ENCODE measurements at regions not wholly inside any gene's neighbourhood (a gene's known extent, or its start where the extent isn't known, plus 50 kb on each side); places are given as distances from the start of the nearest gene placed in this dataset.

DNA sequence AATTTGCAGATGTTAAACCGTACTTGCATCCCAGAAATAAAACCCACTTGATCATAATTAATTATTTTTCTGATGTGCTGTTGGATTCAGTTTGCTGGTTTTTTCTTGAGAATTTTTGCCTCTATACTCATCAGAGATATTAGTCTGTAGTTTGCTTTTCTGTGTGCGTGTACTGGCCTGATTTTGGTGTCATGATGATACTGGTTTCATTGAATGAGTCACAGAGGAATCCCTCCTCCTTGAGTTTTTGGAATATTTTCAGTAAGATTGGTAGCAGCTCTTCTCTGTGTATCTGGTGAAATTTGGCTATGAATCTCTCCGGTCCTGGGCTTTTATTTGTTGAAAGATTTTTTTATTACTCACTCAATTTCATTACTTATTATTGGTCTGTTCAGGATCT is 100.4 kb upstream of the PMCH start:
- Histone ChIP-seq H3K79me2 (ENCODE audit: control insufficient read depth, insufficient read depth, low read length) (no peaks in the 10 kb centered on the region), H3K9me3 (replicated peaks; ENCODE audit: control insufficient read depth, insufficient read depth, low read depth, low read length) (no peaks in the 10 kb centered on the region; the same call in 1 of the 2 replicates), H3K9me1 (ENCODE audit: control insufficient read depth, insufficient read depth, low read length) (no peaks in the 10 kb centered on the region), H3K4me2 (ENCODE audit: insufficient read depth, low read length) (no peak overlapping the region), H3K27ac (ENCODE audit: extremely low read depth, low read depth, low read length) (no peak overlapping the region), H3K4me3 (no peak overlapping the region), H2AFZ (ENCODE audit: low read depth, low read length) (no peak overlapping the region), H3K36me3 (ENCODE audit: control insufficient read depth, insufficient read depth, low read length) (no peaks in the 10 kb centered on the region), H3K4me1 (replicated peaks in 1 of 2; ENCODE audit: control insufficient read depth in 2 of 2, insufficient read depth in 2 of 2, low read length in 2 of 2) (no peaks in the 10 kb centered on the region), H3K27me3 (ENCODE audit: control insufficient read depth in 2 of 2, insufficient read depth in 2 of 2, low read length in 2 of 2) (no peaks in the 10 kb centered on the region), H3K9ac (ENCODE audit: insufficient read depth in 1 of 2, low read depth in 2 of 2, low read length in 2 of 2) (no peak overlapping the region), H4K20me1 (replicated peaks; ENCODE audit: control insufficient read depth, insufficient read depth, low read length) (no peaks in the 10 kb centered on the region)
- no peak for FAIRE-seq
- ChIA-PET CTCF (ENCODE audit: low intra/inter-chr PET ratio) (no interaction called here), POLR2A (no interaction called here)
- 37% methylated on average over 3 of the region's 3 CpGs for WGBS (ENCODE audit: insufficient coverage, low coverage, missing lambda C conversion rate)
- in situ Hi-C loops (cut with MboI) (no loop called here), intact Hi-C loops (cut with micrococcal nuclease) (loop anchor here (5.0 kb wide), 1 partner anchor 126 kb away; no protein-coding TSS in a partner anchor)
- no TSS peak for BruUV-seq (replicated peaks)
- ATAC-seq: no peak
- no peak for DNase-seq (ENCODE audit: extremely low read depth in 1 of 4, low spot score in 3 of 4)
- TF ChIP-seq TOE1 (IDR thresholded peaks at IDR 0.05; ENCODE audit: borderline replicate concordance) (no peak), TOE1 (CRISPR knock-in tag; IDR thresholded peaks at IDR 0.05; ENCODE audit: borderline replicate concordance, low read depth) (no peak), ZFP1 (CRISPR knock-in tag; IDR thresholded peaks at IDR 0.05) (no peak), HDAC2 (IDR thresholded peaks at IDR 0.05) (no peak), ZNF395 (CRISPR knock-in tag; IDR thresholded peaks at IDR 0.05) (no peak), CGGBP1 (CRISPR knock-in tag; IDR thresholded peaks at IDR 0.05) (no peak), CHD2 (IDR thresholded peaks at IDR 0.05; ENCODE audit: low read depth, low read length) (no peak), LARP7 (IDR thresholded peaks at IDR 0.05) (no peak), ETV1 (tag; conservative IDR thresholded peaks at IDR 0.05; ENCODE audit: low read depth) (no peak), TEAD4 (IDR thresholded peaks at IDR 0.05; ENCODE audit: low read length) (no peak), TEAD4 (CRISPR knock-in tag; IDR thresholded peaks at IDR 0.05; ENCODE audit: borderline replicate concordance) (no peak)
- TF ChIP-seq, protein P1, sequence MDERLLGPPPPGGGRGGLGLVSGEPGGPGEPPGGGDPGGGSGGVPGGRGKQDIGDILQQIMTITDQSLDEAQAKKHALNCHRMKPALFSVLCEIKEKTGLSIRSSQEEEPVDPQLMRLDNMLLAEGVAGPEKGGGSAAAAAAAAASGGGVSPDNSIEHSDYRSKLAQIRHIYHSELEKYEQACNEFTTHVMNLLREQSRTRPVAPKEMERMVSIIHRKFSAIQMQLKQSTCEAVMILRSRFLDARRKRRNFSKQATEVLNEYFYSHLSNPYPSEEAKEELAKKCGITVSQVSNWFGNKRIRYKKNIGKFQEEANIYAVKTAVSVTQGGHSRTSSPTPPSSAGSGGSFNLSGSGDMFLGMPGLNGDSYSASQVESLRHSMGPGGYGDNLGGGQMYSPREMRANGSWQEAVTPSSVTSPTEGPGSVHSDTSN (CRISPR knock-in tag; IDR thresholded peaks at IDR 0.05; ENCODE audit: low read depth): no peak
- TF ChIP-seq, protein P1 (tag; conservative IDR thresholded peaks at IDR 0.05; ENCODE audit: low read depth): no peak
- TF ChIP-seq, protein P2, sequence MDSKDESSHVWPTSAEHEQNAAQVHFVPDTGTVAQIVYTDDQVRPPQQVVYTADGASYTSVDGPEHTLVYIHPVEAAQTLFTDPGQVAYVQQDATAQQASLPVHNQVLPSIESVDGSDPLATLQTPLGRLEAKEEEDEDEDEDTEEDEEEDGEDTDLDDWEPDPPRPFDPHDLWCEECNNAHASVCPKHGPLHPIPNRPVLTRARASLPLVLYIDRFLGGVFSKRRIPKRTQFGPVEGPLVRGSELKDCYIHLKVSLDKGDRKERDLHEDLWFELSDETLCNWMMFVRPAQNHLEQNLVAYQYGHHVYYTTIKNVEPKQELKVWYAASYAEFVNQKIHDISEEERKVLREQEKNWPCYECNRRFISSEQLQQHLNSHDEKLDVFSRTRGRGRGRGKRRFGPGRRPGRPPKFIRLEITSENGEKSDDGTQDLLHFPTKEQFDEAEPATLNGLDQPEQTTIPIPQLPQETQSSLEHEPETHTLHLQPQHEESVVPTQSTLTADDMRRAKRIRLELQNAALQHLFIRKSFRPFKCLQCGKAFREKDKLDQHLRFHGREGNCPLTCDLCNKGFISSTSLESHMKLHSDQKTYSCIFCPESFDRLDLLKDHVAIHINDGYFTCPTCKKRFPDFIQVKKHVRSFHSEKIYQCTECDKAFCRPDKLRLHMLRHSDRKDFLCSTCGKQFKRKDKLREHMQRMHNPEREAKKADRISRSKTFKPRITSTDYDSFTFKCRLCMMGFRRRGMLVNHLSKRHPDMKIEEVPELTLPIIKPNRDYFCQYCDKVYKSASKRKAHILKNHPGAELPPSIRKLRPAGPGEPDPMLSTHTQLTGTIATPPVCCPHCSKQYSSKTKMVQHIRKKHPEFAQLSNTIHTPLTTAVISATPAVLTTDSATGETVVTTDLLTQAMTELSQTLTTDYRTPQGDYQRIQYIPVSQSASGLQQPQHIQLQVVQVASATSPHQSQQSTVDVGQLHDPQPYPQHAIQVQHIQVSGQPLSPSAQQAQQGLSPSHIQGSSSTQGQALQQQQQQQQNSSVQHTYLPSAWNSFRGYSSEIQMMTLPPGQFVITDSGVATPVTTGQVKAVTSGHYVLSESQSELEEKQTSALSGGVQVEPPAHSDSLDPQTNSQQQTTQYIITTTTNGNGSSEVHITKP (IDR thresholded peaks at IDR 0.05; ENCODE audit: partially characterized antibody): no peak
- TF ChIP-seq, protein P3, sequence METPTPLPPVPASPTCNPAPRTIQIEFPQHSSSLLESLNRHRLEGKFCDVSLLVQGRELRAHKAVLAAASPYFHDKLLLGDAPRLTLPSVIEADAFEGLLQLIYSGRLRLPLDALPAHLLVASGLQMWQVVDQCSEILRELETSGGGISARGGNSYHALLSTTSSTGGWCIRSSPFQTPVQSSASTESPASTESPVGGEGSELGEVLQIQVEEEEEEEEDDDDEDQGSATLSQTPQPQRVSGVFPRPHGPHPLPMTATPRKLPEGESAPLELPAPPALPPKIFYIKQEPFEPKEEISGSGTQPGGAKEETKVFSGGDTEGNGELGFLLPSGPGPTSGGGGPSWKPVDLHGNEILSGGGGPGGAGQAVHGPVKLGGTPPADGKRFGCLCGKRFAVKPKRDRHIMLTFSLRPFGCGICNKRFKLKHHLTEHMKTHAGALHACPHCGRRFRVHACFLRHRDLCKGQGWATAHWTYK (CRISPR knock-in tag; IDR thresholded peaks at IDR 0.05): no peak
